NOMO-1 treated with DMSO at 0.1 percent for 48 hours (cell line): ENCODE measurements at regions not wholly inside any gene's neighbourhood (a gene's known extent, or its start where the extent isn't known, plus 50 kb on each side); places are given as distances from the start of the nearest gene placed in this dataset.
"Not testable (repeated sequence)": the region's sequence is repeated elsewhere in the genome, so short reads cannot be mapped to it uniquely, and the experiment has no call there.

Source experiments
- DNase-seq: peaks from one replicate; lab custom pipeline; 2025; ENCODE audit not compliant: unreplicated experiment; lab: John Stamatoyannopoulos, UW

DNA sequence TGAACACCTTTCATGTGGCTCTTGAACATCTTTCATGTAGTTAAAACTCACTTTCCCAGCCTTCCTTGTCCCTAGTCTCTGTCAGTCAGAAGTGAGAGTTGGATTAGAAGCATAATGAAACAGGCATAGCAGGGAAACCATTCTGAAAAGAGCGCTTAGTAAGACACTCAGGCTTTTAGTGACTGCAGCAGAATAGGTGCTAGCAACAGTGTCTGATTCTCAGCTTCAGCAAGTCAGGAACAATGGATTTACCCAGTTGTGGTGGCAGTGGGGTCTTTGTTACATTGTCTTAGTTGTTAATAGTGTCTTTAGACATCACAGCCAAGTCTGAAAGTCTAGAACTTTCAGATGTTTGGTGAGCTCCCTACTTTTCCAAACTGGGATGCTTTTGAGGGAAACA is 177.1 kb upstream of the PCDH7 start:
- no peak for DNase-seq

DNA sequence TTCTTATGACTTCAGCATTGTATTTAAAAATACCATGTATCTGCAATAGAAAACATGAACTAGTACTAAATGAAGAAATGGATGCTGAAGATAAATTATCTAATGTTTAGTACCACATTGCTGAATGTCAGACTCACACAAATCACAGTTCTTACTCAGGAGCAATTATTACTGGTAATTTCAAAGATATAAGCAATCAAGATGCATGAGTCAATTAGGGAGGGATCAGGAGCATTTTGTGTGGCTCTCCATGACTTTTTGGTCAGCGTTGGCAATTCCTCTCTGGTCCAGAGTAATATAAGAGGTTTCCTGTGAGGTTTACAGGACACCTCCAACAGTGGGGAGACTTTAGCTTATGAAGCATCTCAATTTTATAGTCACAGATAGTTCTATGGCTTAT is 167.0 kb upstream of the PCDH7 start:
- DNase-seq, result no peak

DNA sequence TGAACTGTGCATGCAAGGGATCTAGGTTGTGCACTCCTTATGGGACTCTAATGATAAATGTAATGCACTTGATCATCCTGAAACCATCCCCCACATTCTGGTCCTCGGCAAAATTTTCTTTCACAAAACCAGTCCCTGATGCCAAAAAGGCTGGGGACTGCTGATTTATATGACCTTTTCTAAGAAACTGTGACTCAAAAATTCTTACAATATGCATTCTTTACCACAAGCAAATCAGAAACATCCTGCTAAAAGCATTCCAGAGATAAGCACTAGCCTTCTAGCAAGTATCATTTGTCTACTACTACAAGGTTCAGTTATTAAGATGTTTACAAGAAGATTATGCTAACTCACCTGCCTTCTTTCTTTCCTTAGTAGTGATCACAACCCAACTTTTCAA is 166.5 kb upstream of the PCDH7 start:
- DNase-seq, result no peak

DNA sequence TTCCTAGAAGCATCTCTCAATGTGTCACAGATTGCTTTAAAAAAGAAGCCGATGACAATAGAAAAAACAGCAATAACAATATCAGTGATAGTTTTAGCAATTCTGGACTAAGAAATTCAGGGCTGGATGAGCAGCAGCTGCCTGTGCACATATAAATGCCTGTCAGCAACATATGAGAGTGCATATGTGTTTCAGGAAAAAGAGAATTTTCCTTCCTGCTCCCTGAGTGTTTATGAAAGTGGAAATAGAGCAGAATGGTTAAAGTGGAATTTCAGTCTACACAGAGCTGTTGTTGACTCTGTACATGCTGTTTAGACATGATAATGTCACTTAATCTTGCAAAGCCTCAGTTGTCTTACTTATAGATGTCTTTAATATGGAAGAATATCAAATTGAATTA is 164.4 kb upstream of the PCDH7 start:
- no peak for DNase-seq

DNA sequence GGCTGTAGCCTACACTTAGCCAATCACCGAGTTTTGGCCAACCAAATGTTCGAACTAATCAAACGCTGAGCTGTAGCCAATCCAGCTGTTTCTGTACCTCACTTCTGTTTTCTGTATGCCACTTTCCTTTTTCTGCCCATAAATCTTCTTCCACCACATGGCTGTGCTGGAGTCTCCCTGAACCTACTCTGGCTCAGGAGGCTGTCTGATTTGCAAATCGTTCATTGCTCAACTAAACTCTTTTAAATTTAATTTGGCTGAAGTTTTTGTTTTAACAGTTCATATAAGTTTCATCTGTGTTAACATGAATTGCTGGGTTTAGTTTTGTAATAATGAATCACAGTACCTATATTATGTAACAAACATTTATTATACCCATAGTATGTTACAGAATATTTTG is 160.7 kb upstream of the PCDH7 start:
- no peak for DNase-seq

DNA sequence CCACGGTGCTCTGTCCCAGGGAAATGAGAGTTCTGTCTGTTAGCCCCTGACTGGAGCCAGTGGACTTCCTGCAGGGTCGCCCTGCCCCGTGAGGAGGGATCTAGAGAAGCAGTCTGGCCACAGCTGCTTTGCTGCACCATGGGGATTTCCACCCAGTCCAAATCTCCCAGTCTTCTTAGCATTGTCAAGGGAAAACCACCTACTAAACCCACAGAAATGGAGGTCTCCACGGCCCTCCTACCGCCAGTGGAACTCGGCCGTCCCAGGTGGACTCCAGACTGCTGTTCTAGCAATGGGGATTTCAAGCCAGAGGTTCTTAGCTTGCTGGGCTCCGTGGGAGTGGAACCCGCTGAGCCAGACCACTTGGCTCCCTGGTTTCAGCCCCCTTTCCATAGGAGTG is 133.3 kb upstream of the PCDH7 start:
- DNase-seq, result no peak

DNA sequence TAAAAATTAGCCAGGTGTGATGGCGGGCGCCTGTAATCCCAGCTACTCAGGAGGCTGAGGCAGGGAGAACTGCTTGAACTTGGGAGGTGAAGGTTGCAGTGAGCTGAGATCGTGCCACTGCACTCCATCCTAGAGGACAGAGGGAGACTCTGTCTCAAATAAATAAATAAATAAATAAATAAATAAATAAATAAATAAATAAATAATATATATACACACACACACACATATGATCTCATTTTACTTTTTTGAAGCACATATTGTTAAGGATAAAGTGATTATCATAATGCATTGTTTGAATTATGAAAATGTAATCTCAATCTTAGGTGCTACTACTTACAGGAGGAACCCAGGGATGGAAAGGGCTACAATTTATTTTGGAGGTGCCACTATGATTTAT is 130.5 kb upstream of the PCDH7 start:
- not testable (repeated sequence) for DNase-seq

DNA sequence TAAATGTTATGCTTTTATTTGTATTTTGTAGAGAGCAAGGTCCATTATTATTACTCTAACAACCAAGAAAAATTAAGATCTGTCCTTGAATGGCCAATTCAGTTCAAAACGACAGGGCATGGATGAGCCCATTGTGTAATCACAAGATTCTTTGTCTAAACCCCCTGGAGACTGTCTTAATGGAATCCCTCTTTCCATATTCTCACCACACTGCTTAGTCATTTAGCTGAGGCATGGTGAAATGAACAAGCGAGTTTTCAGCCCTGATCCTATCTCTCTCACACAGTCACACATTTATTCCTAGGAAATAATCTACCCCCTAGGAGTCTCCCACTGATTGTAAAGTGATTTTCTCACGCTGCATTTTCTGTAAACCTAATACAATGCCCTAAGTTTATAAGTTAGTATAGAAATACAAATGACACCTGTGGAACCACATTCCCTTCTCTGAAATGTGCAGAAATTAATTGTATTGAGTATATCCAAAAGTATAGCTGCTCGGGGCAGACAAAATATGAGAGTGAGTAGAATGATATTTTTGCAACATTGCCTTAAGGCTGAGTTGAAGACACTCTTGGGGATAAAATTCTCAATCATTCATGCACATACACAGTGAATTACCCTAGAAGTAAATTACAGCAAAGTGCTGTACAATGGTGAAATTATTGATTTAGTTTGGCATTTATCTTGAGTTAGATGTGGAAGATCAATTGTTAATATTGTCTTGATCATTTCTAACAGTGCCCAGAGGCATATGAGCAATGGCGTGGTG is 119.7 kb upstream of the PCDH7 start:
- DNase-seq, result no peak

DNA sequence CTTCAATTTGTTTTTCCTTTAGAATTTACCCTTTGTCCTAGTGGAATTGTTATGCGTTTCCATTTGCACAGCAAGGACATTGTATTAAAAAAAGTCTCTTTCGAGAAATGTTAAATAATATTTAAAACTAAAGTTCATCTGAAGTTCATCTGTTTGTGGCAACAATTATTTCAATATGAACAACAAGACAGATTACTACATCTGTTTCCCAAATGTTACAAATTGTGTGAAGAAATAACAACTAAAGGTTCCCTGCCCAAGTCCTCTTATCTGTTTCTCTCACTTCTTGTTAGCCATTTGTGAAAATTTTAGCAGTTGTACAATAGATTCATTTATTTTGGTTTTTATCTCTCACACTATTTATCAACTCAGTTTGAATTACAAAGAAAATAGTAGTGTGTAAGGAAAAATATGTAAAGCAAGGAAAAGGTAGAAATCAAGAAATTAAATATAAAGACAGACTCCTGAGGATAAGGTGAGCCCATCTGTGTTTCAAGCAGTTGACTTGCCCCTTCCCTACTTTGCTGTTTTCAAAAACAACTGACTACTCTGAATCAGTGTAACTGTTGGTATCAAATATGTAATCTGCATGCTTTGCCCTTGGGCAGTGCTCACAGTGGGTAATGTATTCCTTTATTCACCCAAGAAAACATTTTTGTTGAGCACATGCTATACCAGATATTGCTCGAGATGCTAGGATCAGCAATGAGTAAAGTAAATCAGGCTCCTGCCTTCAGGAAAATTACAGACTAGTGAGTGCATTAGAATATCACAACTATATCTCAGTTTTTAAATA is 118.9 kb upstream of the PCDH7 start:
- DNase-seq, result no peak

DNA sequence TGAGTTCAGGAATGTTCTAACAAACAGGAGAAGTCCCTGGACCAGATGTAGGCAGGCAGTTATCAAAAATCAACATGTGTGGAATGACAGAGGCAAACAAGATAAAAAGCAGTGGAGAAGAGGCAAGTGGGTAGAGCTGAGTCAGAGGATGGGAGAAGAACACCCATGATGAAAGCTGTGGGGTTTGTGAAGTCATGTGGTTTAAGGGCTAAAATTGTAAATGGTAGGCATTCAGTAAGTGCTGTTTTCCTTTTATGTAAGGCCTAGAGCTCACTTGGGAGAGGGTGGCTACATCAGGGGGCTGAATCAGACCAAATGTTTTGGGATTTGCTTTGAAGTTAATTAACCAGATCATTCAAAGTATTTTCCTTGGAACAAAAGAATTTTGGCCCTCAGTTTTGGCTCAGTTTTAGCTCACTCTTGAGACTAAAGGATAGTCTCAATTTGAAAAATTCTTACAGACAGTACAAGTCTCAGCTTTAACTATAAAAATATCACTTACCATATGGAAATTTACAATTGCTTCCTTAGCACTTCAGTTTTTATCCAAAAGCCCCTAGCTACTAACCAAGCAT is 114.5 kb upstream of the PCDH7 start:
- DNase-seq, result no peak

DNA sequence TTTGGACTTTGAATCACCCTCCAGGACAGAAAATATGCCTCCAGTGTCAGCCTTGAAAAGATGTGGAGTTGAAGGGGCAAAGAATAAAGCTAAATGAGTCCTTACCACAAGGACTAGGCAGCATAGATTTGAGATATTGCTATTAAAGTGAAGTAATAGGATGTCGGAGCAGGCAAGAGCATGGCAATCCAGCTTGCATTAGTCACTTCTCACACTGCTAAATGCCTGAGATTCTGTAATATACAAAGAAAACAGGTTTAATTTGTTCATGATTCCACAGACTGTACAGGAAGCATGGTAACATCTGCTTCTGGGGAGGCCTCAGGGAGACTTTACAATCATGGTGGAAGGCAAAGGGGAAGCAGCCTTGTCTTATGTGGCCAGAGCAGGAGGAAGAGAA is 109.8 kb upstream of the PCDH7 start:
- DNase-seq, result no peak

DNA sequence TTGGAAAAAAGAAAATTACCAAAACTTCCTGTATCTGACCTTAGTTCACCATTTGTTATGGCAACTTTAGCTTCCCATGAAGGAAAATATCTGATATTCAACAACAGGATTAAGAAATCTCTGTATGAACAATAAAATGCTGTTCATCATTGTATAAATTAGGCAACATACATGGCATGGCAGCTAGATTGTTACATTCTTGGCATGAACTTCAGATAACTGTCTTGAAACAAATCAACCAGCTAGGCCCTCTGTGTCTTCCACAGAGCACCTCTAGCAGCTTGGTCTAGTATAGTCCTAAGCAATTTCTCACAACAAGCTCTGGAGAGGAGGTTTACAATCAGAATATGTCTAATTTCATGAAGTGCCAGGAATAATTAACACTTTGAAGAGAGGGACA is 105.4 kb upstream of the PCDH7 start:
- DNase-seq, result no peak

DNA sequence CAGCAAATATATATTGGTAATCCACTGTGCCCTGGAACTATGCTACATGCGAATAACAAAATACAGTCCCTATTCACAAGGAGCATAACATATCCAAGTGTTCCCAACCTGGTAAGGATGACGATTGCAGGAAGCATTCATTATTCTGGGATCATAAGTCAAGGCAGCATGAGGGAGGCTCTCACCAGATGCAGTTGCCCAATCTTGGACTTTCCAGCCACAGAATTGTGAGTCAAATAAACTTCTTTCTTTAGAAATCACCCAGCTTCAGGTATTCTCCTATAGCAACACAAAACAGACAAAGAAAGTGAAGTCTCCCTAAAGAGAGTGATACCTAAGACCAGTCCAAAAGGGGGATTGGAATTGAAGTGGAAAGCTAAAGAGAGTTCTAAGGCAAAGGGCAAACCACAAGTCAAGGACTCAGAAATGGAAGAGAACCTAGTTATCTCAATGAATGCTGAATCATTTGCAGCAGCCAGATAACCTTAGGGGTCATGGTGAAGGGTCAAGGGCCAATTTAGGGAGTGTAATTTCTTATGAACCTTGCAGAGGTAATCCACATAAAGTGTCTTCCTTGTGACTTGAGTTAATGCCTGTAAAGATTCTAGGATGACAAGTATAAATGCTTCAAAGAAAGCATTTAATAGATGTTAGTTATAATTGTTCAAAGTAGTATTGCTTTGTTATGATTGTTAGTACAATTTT is 103.1 kb upstream of the PCDH7 start:
- DNase-seq, result no peak

DNA sequence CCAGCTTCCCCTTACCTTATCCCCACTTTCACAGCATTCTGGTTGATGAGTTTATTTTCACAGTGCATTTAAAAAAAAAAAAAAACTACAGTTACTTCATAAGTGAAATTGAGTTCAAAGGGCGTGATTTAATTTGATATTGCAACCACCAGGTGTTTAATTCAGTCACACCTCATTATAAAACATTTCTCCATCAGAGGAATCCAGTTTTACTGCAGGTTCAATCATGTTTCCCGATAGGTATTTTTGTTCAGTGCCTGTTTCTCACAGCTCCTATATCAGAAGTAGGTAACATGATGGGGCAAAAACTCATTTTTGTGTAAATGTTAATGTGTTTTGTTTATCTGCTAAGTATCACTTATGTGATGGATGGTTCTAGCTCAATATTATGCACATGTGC is 102.3 kb upstream of the PCDH7 start:
- DNase-seq, result no peak

DNA sequence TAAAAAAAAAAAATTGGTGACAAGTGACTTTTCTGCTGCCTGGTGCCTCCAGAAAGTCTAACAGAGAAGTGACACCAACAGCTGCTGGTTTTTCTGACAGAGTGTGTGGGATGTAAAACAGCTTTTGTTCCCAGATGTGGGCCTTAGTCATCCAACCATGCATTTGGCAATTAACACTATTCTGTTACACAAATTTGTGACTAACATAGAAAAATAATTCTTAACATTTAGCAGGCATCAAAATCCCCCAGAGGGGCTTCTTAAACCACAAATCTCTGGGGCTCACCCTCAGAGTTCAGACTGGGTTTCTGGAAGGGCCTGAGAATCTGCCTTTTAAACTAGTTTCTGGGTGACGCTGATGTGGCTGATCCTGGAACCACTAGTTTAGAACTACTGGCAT is 100.5 kb upstream of the PCDH7 start:
- no peak for DNase-seq

DNA sequence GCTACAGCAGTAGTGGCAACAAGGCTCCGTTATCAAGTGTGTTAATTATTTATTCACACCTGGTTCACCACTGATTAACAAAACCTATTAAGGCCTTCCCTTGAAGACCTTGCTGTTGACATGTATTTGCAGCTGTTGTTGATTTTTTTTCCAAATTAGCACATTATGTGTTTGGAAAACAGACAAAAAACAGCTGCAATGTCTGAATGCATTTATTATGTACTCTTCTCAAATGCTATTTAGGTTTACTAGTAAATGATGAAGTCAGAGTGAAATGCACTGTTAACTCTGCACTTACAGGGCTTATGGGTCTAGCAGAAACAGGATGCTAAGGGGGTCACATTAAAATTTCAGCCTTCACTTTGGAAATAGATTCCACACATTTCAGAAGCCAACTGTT is 99.5 kb upstream of the PCDH7 start:
- no peak for DNase-seq

DNA sequence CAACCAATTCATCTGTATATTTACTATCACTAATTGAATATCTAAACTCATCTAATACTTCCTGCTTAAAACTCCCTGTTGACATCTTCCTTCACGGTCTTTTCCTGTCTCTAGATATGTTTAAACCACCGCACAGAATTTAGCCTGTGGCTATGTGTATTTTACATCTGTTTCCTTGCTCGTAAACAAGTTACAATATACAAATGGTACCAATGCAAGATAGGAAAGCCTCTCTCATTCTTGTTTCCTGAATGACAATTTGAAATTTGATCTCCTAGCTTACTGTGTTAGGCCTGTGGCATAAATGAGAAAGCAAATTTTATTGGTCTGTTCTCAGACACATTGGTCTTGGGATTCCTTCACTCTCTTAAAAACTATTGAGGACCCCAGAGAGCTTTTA is 89.7 kb upstream of the PCDH7 start:
- DNase-seq, result no peak

DNA sequence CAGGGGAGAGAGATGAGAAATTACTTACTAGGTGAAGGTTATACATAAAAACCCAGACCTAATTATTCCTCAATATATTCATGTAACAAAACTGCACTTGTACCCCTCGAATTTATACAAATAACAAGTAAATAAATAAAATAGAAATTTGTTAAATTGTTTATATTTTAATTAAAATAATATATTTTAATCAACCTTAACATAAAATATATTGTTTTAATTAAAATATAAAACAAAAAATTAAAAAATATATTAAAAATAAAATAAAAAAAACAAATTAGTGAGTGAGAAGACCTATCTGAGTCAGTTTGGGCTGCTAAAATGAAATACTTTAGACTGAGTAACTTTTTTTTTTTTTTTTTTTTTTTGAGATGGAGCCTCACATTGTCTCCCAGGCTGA is 87.4 kb upstream of the PCDH7 start:
- no peak for DNase-seq

DNA sequence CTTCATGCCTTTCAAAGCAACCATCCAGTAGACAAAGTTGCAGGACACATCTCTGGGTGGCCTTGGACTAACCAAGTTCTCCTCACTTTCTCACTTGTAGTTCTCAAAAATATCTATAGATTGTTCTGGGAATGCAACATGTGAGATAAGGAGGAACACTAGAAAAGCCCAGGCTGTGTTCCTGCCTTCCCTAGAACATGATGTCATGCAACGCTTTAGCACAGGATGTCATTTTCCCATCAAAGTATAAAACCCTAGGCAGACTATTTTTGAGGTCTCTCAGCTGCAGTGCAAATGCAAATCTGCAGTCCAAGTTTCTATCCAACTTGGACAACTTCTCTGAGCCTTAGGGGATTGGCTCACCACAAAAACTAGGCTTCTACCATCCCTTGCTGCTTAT is 78.8 kb upstream of the PCDH7 start:
- DNase-seq, result no peak

DNA sequence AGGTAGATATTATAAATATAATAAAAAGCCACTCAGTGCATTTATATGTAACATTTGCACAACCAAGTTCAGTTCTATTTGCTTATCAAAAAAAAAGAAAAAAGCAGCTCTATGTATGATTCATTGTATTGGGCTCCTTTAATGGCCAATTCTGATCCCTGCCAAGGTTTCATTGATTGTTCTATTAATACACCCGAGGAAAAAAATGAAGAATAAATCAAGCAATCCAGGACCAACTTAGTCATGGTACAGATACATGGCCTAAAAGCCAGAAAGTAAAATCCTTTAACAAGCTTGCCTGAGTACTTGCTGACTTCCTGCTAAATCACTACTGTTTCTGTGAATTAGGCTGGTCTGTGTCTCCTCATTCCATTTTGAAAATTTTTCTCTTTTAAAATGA is 77.6 kb upstream of the PCDH7 start:
- DNase-seq, result no peak

DNA sequence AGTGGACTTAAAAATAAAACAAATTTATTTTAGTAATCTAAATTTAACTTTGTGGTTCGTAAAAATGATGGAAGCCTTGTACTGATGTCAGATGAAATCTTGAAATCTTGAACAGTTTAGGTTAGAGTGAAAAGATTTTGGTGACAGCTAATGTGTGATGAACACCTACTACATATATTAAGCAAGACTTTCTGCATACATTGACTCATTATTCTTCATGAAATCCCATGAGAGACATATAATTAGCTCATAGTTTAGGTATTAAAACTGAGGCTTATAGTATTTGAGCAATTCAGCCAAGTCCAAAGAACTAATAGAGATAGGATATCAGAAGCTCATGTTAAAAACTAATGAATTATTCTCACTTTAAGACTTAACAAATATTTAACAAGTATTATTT is 66.9 kb upstream of the PCDH7 start:
- DNase-seq, result no peak

DNA sequence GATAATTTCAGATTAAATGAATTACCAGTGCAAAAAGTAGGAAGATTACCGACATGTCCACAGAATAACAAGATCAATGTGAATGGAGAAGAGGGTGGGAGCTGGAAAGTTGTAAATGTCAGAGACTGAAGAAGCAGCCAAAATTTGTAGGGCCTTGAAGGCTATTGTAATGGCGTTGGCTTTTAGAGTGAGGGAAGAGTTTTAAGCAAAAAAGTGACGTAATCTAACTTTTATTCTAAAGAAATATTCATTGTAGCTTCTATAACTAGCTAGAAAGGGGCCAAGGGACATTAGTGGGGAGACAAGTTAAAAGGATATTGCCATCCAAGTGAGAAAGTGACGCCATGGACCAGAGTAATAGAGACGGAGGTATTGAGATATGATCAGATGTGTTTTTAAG is 63.3 kb upstream of the PCDH7 start:
- DNase-seq, result no peak
